ENCODE measurements at regions not wholly inside any gene's neighbourhood (a gene's known extent, or its start where the extent isn't known, plus 50 kb on each side); places are given as distances from the start of the nearest gene placed in this dataset.

DNA sequence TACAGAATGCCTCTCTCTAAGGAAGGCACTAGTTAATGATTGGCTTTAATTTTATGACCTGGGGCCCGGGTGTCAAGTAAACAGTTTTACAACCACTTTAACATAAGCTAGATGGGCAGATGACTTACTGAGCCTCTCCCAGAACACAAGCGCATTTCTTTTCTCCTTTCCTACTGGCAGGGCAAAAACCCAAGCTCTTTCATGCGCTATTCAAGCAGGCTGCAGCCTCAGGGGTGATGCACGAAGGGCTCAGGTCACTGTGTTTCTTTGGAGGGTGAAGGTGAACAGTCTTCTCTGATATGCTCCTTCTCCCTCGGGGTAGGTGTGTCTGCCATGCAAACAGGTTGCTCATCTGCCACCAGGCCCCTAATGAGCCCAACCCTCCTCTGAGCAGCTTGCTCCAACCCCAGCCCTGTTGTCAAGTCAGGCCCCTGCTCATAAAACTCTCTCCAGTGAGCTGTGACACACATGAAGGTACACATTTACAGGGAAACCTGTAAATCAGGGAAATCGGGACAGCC lies 73.5 kb upstream of the CDH4 start:
- no CpG with 5 or more reads among the region's 6 CpGs for WGBS, 2 experiments (ENCODE audit: extremely low coverage in 2 of 2, insufficient read length in 1 of 2)
- dilution Hi-C loops (cut with HindIII; ENCODE audit: low sequenced_read_pairs, unreplicated experiment) (no loop called here), intact Hi-C loops (cut with micrococcal nuclease) (no loop called here), in situ Hi-C loops (cut with MboI; ENCODE audit: low sequenced_read_pairs) (no loop called here)
- H3K36me3 ChIP-seq (ENCODE audit: control insufficient read depth, insufficient read depth, low read length), result no peaks in the 10 kb centered on the region
- H3K4me2 ChIP-seq (ENCODE audit: low read depth, low read length), result no peak overlapping the region
- H2BK5ac ChIP-seq (ENCODE audit: low read depth, low read length, poor library complexity, severe bottlenecking), result no peak overlapping the region
- H3K23ac ChIP-seq (ENCODE audit: low read depth, low read length), result no peak overlapping the region
- DNase-seq (no peak), ATAC-seq (ENCODE audit: low read depth) (no peak)
- no peak overlapping the region for H2AK9ac ChIP-seq (replicated peaks; ENCODE audit: low read depth, low read length, poor library complexity)
- H2BK15ac ChIP-seq (ENCODE audit: low read depth, low read length), result no peak overlapping the region
- no peak overlapping the region for H4K8ac ChIP-seq (ENCODE audit: low read depth in 2 of 2, low read length in 2 of 2)
- TF ChIP-seq MXI1 (IDR thresholded peaks at IDR 0.05; ENCODE audit: borderline replicate concordance, low read depth, low read length) (no peak), POLR2A (IDR thresholded peaks at IDR 0.05; ENCODE audit: low read depth, low read length) (no peak), MAFK (IDR thresholded peaks at IDR 0.05; ENCODE audit: low read depth, low read length) (no peak), CEBPB (IDR thresholded peaks at IDR 0.05; ENCODE audit: low read depth, low read length) (no peak), NFE2L2 (IDR thresholded peaks at IDR 0.05; ENCODE audit: low read depth, low read length) (no peak), MAZ (IDR thresholded peaks at IDR 0.05; ENCODE audit: borderline replicate concordance, low read depth, low read length) (no peak), FOS (IDR thresholded peaks at IDR 0.05; ENCODE audit: low read depth, low read length) (no peak), CHD1 (IDR thresholded peaks at IDR 0.05; ENCODE audit: low read depth, low read length) (no peak), ELK1 (IDR thresholded peaks at IDR 0.05; ENCODE audit: borderline replicate concordance, low read depth, low read length) (no peak), RAD21 (IDR thresholded peaks at IDR 0.05; ENCODE audit: low read length) (no peak), RFX5 (IDR thresholded peaks at IDR 0.05; ENCODE audit: low read depth, low read length) (no peak), RCOR1 (IDR thresholded peaks at IDR 0.05; ENCODE audit: insufficient replicate concordance, low read length) (no peak), SMC3 (IDR thresholded peaks at IDR 0.05; ENCODE audit: low read depth, low read length) (no peak), BHLHE40 (IDR thresholded peaks at IDR 0.05; ENCODE audit: low read depth, low read length) (no peak)
- TF ChIP-seq, protein P1, sequence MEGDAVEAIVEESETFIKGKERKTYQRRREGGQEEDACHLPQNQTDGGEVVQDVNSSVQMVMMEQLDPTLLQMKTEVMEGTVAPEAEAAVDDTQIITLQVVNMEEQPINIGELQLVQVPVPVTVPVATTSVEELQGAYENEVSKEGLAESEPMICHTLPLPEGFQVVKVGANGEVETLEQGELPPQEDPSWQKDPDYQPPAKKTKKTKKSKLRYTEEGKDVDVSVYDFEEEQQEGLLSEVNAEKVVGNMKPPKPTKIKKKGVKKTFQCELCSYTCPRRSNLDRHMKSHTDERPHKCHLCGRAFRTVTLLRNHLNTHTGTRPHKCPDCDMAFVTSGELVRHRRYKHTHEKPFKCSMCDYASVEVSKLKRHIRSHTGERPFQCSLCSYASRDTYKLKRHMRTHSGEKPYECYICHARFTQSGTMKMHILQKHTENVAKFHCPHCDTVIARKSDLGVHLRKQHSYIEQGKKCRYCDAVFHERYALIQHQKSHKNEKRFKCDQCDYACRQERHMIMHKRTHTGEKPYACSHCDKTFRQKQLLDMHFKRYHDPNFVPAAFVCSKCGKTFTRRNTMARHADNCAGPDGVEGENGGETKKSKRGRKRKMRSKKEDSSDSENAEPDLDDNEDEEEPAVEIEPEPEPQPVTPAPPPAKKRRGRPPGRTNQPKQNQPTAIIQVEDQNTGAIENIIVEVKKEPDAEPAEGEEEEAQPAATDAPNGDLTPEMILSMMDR (conservative IDR thresholded peaks at IDR 0.05; ENCODE audit: low read depth, low read length), result no peak
- TF ChIP-seq, protein P2, sequence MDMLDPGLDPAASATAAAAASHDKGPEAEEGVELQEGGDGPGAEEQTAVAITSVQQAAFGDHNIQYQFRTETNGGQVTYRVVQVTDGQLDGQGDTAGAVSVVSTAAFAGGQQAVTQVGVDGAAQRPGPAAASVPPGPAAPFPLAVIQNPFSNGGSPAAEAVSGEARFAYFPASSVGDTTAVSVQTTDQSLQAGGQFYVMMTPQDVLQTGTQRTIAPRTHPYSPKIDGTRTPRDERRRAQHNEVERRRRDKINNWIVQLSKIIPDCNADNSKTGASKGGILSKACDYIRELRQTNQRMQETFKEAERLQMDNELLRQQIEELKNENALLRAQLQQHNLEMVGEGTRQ (IDR thresholded peaks at IDR 0.05; ENCODE audit: low read depth, low read length), result no peak
- no peak overlapping the region for H4K91ac ChIP-seq (ENCODE audit: insufficient read depth, low read depth, low read length)
- no peak overlapping the region for H2BK120ac ChIP-seq (ENCODE audit: low read depth, low read length)
- H3K14ac ChIP-seq (replicated peaks; ENCODE audit: low read depth, low read length), result no peak overlapping the region
- no peaks in the 10 kb centered on the region for H3K79me1 ChIP-seq (ENCODE audit: low read depth in 1 of 2, low read length in 2 of 2)
- H2AK5ac ChIP-seq (ENCODE audit: low read depth, low read length), result no peak overlapping the region
- H2BK20ac ChIP-seq (ENCODE audit: low read depth, low read length), result no peak overlapping the region
- no peak overlapping the region for H3K27ac ChIP-seq (ENCODE audit: insufficient read depth, low read length)
- BruUV-seq (replicated peaks), result no TSS peak
- H3K56ac ChIP-seq (ENCODE audit: extremely low read depth, insufficient read depth, low read length), result no peak overlapping the region
- no peaks in the 10 kb centered on the region; the same call in 1 of the 2 replicates for H3K27me3 ChIP-seq (ENCODE audit: control insufficient read depth, insufficient read depth, low read length)
- ChIA-PET CTCF (interaction anchor here (1.2 kb wide), 1 partner anchor 968 kb away, joined by 3 read pairs; no protein-coding TSS in a partner anchor), POLR2A (ENCODE audit: unreplicated experiment) (interaction anchor here (0.6 kb wide), 1 partner anchor 21 kb away, joined by 4 read pairs; no protein-coding TSS in a partner anchor)
- no peaks in the 10 kb centered on the region; the same call in 1 of the 2 replicates for H3K9me1 ChIP-seq (ENCODE audit: insufficient read depth, low read length)
- H3K4me1 ChIP-seq (ENCODE audit: control insufficient read depth, insufficient read depth, low read length), result peaks cover 8% of the 10 kb centered on the region
- no peak overlapping the region for H3K9ac ChIP-seq (ENCODE audit: low read depth, low read length)
- H2AFZ ChIP-seq (replicated peaks; ENCODE audit: low read length, poor library complexity), result no peak overlapping the region
- H4K5ac ChIP-seq (ENCODE audit: low read depth, low read length), result no peak overlapping the region
- H3K18ac ChIP-seq (ENCODE audit: low read depth, low read length), result no peak overlapping the region
- H3K9me3 ChIP-seq (ENCODE audit: control insufficient read depth, insufficient read depth, low read length), result no peaks in the 10 kb centered on the region
- no peak overlapping the region for H3K4ac ChIP-seq (ENCODE audit: low read depth, low read length)
- no peaks in the 10 kb centered on the region for H4K20me1 ChIP-seq (ENCODE audit: insufficient read depth, low read length)
- H3K4me3 ChIP-seq (ENCODE audit: insufficient read depth, low read depth, low read length), result no peak overlapping the region
